Left lobe of liver (tissue), 2 donors: ENCODE measurements at regions not wholly inside any gene's neighbourhood (a gene's known extent, or its start where the extent isn't known, plus 50 kb on each side); places are given as distances from the start of the nearest gene placed in this dataset.

Experiments used
- ATAC-seq: fragments of 200-7000 bp; cut with Tn5 transposase; one replicate; pipeline ENCODE4 v1.9.1; 2020; ENCODE audit warnings: mild to moderate bottlenecking, moderate library complexity
- DNase-seq: peaks from one replicate; pipeline ENCODE4 v3.0.0-alpha.2; 2020; ENCODE audit warnings: low spot score
- donor health status: DM: no; HTN: no; CAD: no; lungs with moderate emphysema.
- donor health status: DM: no; HTN: yes; CAD: no.

DNA sequence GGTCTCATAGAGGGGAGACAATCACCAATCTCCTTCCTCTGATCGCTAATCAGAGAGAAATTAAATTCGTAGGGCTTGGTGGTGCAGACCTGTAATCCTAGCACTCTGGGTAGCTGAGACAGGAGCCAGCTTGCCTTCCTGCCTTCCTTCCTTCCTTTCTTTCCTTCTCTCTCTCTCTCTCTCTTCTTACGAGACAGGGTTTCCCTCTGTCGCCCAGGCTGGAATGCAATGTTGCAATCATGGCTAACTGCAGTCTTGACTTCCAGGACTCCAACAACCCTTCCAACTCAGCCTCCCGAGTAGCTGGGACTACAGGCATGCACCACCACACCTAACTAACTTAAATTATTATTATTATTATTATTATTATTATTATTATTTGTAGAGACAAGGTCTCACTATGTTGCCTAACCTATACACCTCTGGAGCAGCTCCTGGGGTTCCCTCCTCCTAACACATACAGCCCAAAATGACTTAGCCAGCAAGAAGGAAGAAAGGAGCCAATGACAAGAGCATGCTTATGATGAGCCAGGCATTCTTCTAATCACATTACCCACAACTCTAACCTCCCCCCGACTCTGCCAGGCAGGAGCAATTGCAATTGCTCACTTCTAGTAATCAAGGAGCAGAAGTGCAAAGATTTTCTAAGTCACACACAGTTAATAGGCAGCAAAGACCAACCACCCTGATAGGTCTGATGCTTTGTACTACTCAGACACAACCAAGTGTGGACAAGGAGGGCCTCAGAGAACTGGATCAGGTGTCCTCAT, 105.4 kb upstream of the F3 start:
- DNase-seq: no peak
- no peak for ATAC-seq

DNA sequence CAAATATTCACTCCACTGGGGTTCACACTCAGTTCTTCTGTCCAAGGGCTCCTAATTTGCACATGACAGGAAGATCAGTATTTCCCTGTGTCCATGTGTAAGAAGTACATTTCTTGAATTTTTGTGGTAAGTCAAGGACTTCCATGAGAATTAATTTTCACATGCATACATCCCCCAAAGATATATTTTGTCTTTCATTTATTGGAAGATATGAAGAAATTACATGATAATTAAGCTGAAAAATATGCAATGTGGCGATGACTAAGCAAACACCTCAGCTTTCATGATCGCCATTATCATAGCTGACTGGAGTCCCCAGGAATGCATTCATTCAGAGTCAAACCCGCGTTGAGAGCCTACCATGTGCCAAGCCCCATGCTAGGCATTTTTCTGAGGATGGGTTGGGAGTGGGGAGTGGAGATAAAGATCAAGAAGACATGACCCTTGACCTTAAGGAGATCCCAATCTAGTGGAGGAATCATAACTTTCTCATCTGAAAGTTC, 104.6 kb upstream of the F3 start:
- ATAC-seq: no peak

DNA sequence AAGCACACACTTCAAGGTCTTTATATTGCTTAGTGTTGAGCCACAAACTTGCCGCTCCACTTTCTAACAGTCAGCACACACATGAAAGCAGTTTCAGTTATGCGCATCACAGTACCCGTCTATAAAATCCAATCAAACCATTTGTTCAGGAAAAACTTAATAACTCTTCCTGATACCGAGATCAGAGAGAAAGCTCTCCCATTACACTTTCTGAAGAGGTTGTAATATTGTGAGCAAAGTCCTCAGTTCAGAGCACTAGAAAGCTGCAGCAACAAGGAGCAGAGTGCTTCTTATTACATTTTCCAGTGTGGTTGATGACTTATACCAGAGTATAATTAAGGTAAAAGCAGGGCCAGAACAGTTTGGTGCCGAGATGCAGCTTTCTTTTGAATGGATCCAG, 102.8 kb upstream of the F3 start:
- no peak for DNase-seq
- ATAC-seq: no peak

More for the DNA sequence above, 104.6 kb upstream of the F3 start:
- DNase-seq: no peak

DNA sequence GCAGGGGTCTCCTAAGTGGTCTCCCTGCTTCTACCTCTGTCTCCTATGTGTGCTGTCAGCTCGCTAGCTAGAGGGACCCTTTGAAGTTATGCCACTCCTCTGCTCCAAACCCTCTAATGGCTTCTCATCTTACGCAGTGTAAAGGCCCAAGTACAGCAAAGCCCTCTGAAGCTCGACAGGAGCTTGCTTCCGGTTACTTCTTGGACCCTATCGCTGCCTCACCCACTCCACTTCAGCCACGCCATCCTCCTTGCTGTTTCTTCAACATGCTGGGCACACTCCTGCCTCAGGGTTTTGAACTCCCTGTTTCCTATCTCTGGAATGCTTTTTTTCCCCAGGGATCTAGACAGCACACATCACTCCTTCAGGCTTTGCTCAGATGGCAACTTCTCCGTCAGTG, 102.3 kb upstream of the F3 start:
- no peak for DNase-seq

DNA sequence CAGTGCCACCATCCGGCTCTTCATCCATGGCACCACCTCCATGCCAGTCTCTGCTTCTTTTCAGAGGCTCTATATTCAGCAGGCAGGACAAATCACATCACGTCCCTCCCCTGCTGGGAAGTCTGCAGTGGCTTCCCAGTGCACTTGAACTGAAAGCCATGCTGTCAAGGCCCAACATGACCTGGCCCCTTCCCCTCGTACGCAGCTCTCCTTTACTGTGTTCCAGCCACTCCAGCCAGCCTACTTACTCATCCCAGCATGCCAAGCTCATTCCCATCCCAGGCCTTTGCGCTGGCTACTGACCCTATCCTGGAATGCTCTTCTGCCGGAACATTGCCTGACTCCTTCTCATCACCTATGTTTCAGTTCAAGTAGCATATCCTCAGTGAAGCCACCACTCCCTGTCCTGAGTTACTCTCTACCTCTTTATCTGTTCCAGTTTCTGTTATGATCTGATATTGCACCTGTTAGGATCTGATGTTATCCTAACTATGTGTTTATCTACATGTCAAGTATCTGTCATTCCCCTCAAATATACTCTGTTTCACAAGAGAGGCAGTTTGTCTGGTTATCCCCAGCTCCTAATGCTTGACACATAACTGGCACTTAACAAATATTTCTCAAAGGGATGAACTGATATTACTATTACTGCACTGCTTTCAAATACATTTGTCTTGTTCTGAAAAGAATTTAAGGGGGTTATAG, 101.2 kb upstream of the F3 start:
- ATAC-seq: no peak
- DNase-seq: no peak

More for the DNA sequence above, 102.3 kb upstream of the F3 start:
- no peak for ATAC-seq

DNA sequence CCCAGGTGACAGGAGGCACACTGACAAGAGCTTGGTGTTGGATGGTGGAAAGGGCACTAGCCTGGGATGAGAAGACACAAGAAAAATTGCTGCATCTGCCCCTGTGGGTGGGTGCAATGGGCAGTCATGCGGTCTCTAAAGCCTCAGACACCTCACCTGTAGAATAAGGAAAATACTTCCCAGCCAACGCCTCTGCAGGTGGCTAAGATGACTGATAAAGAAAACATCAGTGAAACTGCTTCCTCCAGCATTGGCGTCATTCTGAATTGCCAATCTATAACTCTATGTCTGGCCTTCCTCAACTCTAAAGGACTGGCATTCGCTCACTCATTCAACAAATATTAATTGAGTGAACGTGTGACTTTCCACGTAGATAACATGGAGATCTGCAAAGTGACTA, 100.4 kb upstream of the F3 start:
- no peak for DNase-seq
- ATAC-seq: no peak

DNA sequence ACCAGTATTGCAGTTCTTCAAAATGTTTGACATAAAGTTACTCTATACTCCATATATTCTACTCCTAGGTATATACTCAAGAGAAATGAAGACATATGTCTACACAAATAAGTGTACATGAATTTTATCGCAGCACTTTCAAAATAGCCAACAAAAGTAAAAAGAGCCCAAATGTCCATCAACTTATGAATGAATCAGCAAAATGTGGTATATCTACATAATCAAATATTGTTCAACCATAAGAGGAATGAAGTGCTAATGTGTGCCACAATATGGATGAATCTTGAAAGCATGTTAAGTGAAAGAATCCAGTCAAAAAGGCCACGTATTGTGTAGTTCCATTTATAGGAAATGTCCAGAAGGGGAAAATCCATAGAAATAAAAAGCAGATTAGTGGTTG, 98.6 kb upstream of the F3 start:
- DNase-seq (no peak), ATAC-seq (no peak)

DNA sequence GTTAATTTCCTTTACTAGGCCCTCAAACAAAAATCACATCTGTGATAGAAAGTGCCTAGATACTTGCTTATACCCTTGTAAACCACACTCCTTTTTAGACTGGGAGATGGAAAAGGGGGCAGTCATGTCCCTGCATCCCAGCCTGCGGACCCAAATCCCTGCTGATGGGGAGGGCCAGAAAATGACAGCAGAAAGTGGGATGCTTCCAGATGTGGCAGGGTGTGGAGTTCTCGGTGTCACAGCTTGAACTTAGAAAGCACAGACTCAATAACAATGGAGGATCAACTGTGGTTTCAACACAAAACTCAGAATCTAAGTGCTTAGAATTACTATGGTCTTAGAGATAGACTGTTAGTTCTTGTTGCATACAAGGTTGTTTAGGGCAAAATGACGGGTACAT, 95.6 kb upstream of the F3 start:
- ATAC-seq: no peak
- no peak for DNase-seq

DNA sequence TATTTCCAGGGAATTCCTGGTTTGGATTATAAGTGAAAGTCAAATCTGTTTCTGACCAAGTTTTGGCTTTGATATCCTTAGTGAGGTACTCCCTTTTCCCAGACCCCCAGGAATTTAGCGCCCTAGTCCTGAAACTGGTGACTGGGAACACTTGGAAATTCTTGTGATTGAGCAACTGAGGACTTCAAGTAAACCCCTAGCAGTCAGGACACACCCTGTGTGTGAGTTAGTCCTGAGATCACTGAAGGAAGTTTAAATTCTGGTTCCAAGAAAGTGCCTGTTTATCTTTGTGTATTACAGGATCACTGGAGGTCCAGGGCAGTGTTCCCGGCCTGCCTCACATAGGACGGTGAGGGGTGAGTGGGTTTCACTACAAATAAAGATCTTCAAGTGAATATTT, 95.1 kb upstream of the F3 start:
- no peak for ATAC-seq

DNA sequence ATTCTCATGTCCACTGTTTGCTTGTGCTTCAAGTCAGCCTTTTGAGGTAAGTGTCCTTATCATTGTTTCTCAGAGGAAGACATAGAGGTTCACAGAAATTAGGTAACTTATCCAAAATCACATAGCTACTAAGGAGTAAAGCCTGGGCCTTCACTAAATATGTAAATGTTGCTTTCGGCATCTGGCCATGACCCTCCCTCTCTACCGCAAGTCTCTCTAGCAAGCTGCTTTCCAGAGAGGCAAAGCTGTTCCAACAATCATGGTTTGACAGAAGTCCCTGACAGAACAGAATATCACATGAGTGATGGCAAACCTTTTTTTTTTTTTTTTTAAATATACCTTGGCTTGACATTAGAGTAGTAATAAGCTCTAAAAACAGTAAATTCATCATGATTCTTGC, 94.5 kb upstream of the F3 start:
- ATAC-seq (no peak), DNase-seq (no peak)

More for the DNA sequence above, 95.1 kb upstream of the F3 start:
- DNase-seq: no peak

DNA sequence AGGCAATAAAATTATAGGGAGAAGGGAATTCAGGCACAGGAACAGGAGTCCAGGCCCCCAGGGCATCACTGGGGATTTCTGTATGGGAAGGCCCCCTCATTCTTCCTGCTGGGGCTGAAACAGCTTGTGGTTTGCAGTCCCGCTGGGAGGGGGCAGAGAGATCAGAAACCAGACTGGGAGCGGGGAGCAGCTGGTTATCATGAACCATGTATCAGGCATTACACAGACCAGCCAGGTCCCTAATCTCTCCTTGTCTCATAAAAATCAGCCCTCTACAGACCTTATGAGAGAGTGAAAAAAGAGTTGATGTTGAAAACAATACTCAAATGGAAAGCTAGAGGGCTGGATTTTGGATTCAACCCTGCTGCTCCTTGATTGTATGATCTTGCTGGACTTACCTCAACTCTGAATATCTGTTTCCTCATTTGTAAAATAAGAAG, 93.4 kb upstream of the F3 start:
- DNase-seq (no peak), ATAC-seq (no peak)

DNA sequence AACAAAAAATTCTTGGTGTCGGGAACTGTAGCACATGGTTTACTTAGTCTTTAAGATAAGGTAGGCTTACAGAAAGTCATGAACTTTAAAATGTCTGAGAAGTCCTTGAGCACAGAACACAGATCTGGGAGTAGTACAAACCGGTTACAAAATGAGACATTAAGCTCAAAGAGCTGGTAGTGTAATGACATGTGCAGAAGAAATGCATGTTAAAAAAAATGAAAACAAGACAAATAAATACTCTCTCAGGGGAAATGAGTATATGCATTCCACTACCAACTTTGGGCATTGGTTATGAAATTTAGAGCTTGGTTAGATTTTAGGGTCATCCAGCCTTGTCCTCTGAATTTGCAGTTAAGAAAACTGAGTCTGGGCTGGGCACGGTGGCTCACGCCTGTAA, 91.5 kb upstream of the F3 start:
- ATAC-seq (no peak), DNase-seq (no peak)

DNA sequence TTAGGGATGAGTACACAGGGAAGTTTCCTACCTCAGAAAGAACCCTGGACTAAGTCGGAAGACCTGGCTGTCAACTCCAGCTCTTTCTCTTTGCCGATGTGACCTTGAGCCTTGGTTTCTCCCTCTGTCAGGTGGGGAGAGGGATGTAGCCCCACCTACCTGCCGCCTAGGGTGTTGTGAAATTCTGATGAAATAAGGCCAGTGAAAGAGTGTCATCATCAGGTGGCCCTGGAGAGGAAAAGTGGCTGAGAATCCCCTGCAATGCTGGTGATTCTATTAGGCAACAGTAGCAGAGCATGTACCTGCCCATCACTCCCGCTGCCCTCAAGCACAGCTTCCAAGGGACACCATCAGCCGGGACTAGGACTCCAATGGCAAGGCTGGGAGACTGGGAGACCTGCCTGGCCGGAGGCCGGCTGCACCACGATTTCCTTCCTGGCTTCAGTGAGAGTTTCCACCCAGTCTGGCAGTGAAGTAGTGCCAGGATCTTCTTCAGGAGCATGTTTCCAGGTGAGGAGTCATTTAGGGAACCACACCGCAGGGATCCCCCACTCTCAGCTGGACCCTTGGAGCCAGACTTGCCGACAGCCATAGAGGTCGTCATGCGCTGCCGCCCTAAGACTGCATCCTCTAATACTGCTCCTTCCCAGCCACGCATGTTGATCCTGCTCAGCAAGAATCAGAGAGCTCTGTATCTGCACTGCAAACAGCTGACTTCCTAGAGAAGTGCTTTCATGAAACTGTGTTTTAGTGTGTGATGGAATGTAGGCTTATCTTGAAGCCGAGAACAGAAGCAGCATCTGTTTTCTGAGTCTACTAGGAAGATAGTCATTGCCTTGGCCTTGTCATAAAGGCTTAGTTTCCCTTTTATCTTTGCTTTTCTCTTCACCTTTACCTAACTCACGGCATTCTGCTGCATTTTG, 88.0 kb upstream of the F3 start:
- DNase-seq (no peak), ATAC-seq (no peak)

DNA sequence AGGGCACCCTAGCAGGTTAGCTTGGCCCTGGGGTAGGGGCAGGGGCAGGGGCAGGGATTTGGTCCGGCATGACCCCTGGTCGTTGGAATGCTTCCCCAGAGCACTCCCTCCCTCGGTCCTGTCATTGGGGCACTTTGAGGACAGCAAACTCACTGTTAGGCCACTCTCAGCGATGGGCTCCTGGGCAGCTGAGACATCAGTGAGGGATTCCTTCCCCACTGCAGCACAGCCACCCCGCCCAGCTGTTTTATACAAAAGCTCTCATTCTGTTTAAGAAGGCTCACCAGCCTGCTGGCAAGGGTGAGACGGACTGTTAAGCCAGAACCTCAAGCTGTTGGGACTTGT, 86.9 kb upstream of the F3 start:
- no peak for DNase-seq
- ATAC-seq: no peak

DNA sequence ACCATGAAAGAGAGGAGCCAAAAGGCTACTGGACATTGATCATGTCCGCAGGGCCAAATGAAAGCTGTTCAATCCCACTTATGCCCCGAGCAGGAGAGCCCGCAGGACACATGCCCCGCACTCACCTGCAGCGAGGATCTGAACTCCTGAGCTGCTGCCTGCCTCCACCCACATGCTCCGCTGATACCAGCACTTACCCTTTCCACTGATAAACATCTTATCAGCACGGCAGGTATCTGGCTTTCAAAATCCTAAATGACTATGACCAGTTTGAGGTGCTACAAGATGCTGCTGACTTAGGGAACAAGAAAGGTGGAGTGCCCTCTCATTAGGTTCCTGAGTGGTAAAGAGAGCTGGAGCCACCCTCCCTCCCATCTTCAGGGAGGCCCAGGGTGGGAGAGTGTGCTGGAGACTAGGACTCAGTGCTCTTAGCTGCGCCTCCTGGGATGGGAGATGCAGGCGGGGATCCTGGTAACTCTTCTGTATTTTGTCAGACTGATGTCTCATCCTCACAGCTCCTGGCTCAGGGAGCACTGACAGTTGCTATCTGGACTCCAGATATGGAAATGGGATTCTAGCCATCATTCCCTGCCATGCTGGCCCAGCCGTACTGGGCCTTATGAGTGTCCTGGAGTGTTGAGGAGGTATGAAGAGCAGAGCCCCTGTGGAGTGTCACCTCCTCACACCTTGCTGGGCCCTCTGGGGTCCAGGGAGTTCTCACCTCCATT, 86.4 kb upstream of the F3 start:
- no peak for DNase-seq
- ATAC-seq: no peak

DNA sequence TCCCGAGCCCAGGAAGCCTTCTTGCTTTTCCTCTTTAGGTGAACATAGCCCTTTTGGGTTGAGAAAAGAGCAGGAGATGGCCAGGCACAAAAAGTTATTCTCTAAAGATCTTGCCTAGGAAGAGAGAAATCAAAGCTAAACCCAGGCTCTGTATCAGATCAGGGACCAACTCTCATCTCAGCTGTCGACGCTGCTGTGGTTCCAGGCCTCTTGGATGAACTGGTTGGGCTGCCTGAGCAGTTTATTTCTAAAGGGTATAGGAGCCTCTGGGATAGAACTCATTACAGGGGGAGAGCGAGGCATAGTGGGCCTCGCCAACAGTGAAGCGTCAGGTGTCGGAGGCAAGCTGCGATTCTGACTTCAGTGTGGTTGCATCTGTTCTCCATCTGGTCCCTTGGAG, 82.6 kb upstream of the F3 start:
- DNase-seq: no peak
- no peak for ATAC-seq

DNA sequence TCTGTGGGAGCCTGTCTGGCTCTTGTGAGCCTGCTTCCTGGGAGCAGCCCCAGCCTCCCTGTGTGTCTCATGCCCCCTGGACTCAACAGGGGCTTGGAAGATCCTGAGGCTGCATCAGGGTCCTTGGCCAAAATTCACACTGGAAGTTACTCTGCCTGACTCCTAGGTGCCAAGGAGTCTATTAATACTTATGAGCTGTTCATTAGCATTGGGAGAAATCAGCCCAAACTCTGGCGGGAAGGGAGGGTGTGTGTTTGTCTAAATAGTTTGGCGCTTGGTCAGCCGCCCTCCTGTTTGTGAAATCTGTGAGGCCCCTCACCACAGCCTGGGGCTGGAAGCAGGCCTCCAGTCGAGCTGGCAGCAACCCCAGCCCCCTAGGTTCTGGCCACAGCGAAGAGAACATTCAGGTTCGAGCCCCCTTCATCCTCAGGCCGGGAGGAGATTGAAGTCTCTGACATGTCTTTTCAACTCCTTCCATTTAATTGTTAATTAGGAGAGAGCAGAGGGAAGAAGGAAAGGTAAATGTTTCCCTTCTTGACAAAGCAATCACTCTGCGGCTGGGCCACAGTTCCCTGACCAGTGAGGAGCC, 82.1 kb upstream of the F3 start:
- ATAC-seq: no peak
- DNase-seq: no peak

DNA sequence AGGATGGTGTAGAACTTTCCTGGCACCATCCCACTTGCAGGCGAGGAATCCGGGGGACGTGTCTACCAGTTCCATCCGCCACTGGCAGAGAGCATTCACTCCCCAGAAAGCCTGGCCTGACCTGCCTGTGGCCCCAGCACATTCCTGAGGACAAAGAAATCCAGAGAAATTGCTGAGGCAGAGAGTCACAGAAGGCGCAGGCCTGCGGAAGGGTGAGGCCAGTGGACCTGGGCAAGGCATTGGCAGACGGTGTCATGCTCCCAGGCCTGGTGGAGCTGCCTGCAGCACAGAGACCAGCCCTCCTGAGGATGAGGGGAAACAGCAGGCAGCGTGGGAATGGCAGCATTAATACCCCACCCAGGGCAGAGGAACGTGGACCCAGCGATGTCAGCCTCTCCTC, 81.2 kb upstream of the F3 start:
- DNase-seq (no peak), ATAC-seq (no peak)

DNA sequence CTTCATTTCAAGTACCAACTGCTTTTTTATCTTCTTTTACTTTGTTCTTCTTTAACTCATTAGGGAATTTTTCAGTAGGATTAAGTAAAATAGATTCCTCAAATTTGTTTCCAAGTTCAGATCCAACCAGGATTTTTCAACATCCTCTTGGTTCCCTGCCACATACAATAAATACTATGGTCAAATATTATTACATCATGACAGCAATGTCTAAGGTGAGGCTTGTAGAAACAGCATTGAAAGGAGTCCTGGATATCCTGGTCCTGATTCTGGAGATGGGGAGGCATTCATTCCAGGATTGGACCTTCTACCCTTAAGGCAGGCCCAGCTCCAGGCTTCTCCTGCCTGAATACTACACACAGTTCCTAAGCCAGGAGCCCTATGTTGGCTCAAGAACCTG, 80.2 kb upstream of the F3 start:
- DNase-seq (no peak), ATAC-seq (no peak)

DNA sequence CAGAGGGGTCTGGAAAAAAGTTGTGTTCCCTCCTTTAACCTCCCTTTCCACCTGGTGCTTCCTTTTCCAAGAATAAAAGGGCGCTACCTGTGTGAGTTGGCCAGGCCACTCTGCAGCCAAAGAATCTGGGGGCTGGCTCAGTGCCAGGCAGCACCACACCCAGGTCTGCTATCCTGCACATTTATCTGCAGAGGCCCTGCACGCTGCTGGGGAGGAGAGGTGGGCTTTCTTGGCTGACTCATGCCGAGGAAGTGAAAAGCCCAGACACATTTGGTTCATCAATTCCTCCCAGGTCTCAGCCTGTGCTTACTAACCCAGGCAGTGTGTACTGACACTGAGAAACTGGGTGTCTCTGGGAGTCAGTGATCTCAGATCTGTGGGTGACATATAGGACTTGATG, 79.8 kb upstream of the F3 start:
- no peak for ATAC-seq

More for the DNA sequence above, 79.8 kb upstream of the F3 start:
- no peak for DNase-seq
